Keratinocyte (primary cell): ENCODE measurements at regions not wholly inside any gene's neighbourhood (a gene's known extent, or its start where the extent isn't known, plus 50 kb on each side); places are given as distances from the start of the nearest gene placed in this dataset.

ENCODE experiments used
- DNase-seq: peaks from one replicate; pipeline ENCODE4 v3.0.0-alpha.2; 2011; ENCODE audit warnings: low read depth, missing footprints, low spot score
- FAIRE-seq: peaks from 2 replicates; lab custom pipeline; 2011; peaks lifted over from hg19 to GRCh38; lab: Jason Lieb, UNC
- H2AFZ ChIP-seq: 2 replicates; pipeline ENCODE4 v1.6.0; 2012; ENCODE audit warnings: low read length, control low read depth, inconsistent platforms; ENCODE audit not compliant: control insufficient read depth
- H3K27ac ChIP-seq: 2 replicates; pipeline ENCODE4 v1.5.1; 2011; ENCODE audit warnings: low read length; ENCODE audit not compliant: control insufficient read depth, insufficient read depth
- H3K27me3 ChIP-seq: 3 replicates; pipeline ENCODE4 v1.6.0; 2011; ENCODE audit warnings: low read length; ENCODE audit not compliant: control insufficient read depth, insufficient read depth; ENCODE audit errors: extremely low read depth
- H3K36me3 ChIP-seq, 2 experiments: 2 replicates in 1 of 2; 3 replicates in 1 of 2; pipeline ENCODE4 v1.5.1; 2011; ENCODE audit warnings: low read length in 2 of 2, mild to moderate bottlenecking in 1 of 2; ENCODE audit not compliant: control insufficient read depth in 2 of 2, insufficient read depth in 2 of 2; ENCODE audit errors: extremely low read depth in 1 of 2
- H3K4me1 ChIP-seq: 3 replicates; pipeline ENCODE4 v1.5.1; 2011; ENCODE audit warnings: low read length; ENCODE audit not compliant: control insufficient read depth, insufficient read depth; ENCODE audit errors: extremely low read depth
- H3K4me2 ChIP-seq: 3 replicates; pipeline ENCODE4 v1.6.0; 2011; ENCODE audit warnings: low read depth, low read length; ENCODE audit not compliant: control insufficient read depth, insufficient read depth; ENCODE audit errors: extremely low read depth
- H3K4me3 ChIP-seq, 3 experiments: fragments of 200-600 bp in 1 of 3; sonication (generic) in 1 of 3; 2 replicates in 2 of 3; 3 replicates in 1 of 3; pipeline ENCODE4 v1.5.1; 2011 to 2016; ENCODE audit warnings: low read length in 3 of 3, mild to moderate bottlenecking in 3 of 3, control low read depth in 2 of 3, inconsistent platforms in 1 of 3, low read depth in 1 of 3, mixed read lengths in 1 of 3, mixed run types in 1 of 3, moderate library complexity in 1 of 3; ENCODE audit not compliant: control insufficient read depth in 2 of 3, insufficient read depth in 2 of 3; ENCODE audit errors: extremely low read depth in 1 of 3
- H3K79me2 ChIP-seq: 2 replicates; pipeline ENCODE4 v1.6.0; 2012; ENCODE audit warnings: low read length; ENCODE audit not compliant: control insufficient read depth, insufficient read depth
- H3K9ac ChIP-seq: 3 replicates; pipeline ENCODE4 v1.6.0; 2011; ENCODE audit warnings: low read length; ENCODE audit not compliant: control insufficient read depth, insufficient read depth; ENCODE audit errors: extremely low read depth
- H3K9me1 ChIP-seq: 3 replicates; pipeline ENCODE4 v1.6.0; 2011; ENCODE audit warnings: low read length; ENCODE audit not compliant: control insufficient read depth, insufficient read depth; ENCODE audit errors: extremely low read depth
- H3K9me3 ChIP-seq: 2 replicates; pipeline ENCODE4 v1.5.1; 2012; ENCODE audit warnings: low read depth, low read length; ENCODE audit not compliant: control insufficient read depth
- H4K20me1 ChIP-seq: 3 replicates; pipeline ENCODE4 v1.6.0; 2011; ENCODE audit warnings: low read length; ENCODE audit not compliant: control insufficient read depth, insufficient read depth; ENCODE audit errors: extremely low read depth
- EZH2 ChIP-seq: IDR thresholded peaks from one replicate; pipeline ENCODE4 v1.6.1; 2012; ENCODE audit warnings: inconsistent platforms, mild to moderate bottlenecking, low read length, moderate library complexity
- dilution Hi-C: fragments of 300-500 bp; cut with MboI; formaldehyde crosslinking; loops from one replicate; pipeline ENCODE4 v1.7.0; 2020; ENCODE audit warnings: low sequenced_read_pairs; ENCODE audit not compliant: extremely low pct_ligation_motif_present
- TF ChIP-seq, protein P1 (sequence below), 3 experiments: IDR thresholded peaks in 1 of 3; conservative IDR thresholded peaks in 1 of 3; optimal IDR thresholded peaks in 1 of 3; 2 replicates in 2 of 3; 3 replicates in 1 of 3; pipeline versions ENCODE3 to v1.5.1; 2011; ENCODE audit warnings: low read length in 3 of 3, mild to moderate bottlenecking in 3 of 3, moderate library complexity in 2 of 3, control low read depth in 1 of 3, inconsistent platforms in 1 of 3; ENCODE audit not compliant: insufficient read depth in 2 of 3; ENCODE audit errors: extremely low read depth in 1 of 3

DNA sequence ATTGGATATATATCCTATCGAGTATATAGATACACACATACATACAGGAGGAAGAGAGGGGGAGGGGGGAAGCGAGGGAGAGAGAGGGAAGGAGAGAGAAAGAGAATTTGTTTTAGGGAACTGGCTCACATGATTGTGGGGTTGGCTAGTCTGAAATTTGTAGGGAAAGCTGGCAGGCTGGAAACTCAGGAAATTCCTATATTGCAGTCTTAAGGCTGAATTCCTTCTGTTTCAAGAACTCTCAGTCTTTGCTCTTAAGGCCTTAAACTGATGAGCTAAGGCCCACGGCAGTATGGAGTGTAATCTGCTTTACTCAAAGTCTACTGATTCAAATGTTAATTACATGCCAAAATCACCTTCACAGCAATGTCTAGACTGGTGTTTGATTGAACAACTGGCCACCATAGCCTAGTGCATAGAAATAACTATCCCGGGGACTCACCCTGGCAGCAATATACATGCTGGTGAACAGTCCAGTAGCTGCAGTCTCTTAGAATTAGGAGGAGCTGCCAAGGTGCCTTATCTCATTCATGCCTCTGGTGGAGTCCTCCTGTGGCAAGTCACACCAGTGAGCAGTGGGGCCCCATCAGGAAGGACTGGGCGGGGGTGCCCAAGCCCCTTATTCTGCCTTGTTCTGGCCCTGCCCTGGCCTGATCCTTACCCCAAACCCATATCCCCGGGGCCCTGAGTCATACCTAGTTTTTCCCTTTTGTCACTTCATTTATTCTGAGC, 59.7 kb upstream of the AMPD3 start:
- Histone ChIP-seq H3K4me2 (no peak overlapping the region), H3K4me3 (no peak overlapping the region), H3K27ac (no peak overlapping the region), H4K20me1 (no peaks in the 10 kb centered on the region), H3K9me3 (no peaks in the 10 kb centered on the region), H3K36me3 (no peaks in the 10 kb centered on the region), H3K79me2 (no peaks in the 10 kb centered on the region), H3K4me1 (peaks cover 13% of the 10 kb centered on the region), H3K9ac (no peak overlapping the region), H3K9me1 (no peaks in the 10 kb centered on the region), H3K27me3 (no peaks in the 10 kb centered on the region), H2AFZ (no peak overlapping the region)
- TF ChIP-seq, protein P1, sequence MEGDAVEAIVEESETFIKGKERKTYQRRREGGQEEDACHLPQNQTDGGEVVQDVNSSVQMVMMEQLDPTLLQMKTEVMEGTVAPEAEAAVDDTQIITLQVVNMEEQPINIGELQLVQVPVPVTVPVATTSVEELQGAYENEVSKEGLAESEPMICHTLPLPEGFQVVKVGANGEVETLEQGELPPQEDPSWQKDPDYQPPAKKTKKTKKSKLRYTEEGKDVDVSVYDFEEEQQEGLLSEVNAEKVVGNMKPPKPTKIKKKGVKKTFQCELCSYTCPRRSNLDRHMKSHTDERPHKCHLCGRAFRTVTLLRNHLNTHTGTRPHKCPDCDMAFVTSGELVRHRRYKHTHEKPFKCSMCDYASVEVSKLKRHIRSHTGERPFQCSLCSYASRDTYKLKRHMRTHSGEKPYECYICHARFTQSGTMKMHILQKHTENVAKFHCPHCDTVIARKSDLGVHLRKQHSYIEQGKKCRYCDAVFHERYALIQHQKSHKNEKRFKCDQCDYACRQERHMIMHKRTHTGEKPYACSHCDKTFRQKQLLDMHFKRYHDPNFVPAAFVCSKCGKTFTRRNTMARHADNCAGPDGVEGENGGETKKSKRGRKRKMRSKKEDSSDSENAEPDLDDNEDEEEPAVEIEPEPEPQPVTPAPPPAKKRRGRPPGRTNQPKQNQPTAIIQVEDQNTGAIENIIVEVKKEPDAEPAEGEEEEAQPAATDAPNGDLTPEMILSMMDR (optimal IDR thresholded peaks at IDR 0.05 in 1 of 3, IDR thresholded peaks at IDR 0.05 in 1 of 3, conservative IDR thresholded peaks at IDR 0.05 in 1 of 3; ENCODE audit: extremely low read depth in 1 of 3, insufficient read depth in 2 of 3, low read length in 3 of 3) = no peak
- TF ChIP-seq EZH2 = no peak
- no peak for FAIRE-seq
- dilution Hi-C loops = no loop called here
- no peak for DNase-seq

DNA sequence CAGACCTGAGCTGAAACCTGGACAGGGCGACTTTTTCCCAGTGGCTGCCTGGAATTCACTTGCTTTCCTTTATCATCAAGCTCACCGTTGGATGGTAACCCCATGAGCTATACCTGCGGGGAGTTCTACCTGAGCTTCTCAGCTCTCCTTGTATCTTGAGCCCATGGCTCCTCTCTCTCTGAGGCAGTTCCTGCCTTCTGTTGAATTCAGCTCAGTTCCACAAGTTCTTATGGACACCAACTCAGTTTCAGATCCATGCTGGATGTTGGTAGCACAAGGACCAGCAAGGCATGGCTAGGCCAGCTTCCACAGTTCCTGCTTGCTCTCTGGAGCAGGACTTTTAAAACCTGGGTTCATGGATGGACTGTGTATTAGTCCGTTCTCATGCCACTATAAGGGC, 58.3 kb upstream of the AMPD3 start:
- Histone ChIP-seq H3K9me1 (no peaks in the 10 kb centered on the region), H3K4me1 (peaks cover 21% of the 10 kb centered on the region), H2AFZ (no peak overlapping the region), H3K9ac (no peak overlapping the region), H3K9me3 (no peaks in the 10 kb centered on the region), H3K4me2 (no peak overlapping the region), H3K27ac (no peak overlapping the region), H4K20me1 (no peaks in the 10 kb centered on the region), H3K4me3 (no peak overlapping the region), H3K79me2 (no peaks in the 10 kb centered on the region), H3K27me3 (no peaks in the 10 kb centered on the region), H3K36me3 (no peaks in the 10 kb centered on the region)
- FAIRE-seq (no peak), DNase-seq (no peak)
- dilution Hi-C loops = no loop called here
- no peak for TF ChIP-seq EZH2
- TF ChIP-seq, protein P1 (optimal IDR thresholded peaks at IDR 0.05 in 1 of 3, IDR thresholded peaks at IDR 0.05 in 1 of 3, conservative IDR thresholded peaks at IDR 0.05 in 1 of 3; ENCODE audit: extremely low read depth in 1 of 3, insufficient read depth in 2 of 3, low read length in 3 of 3) = no peak
